Esophagus squamous epithelium (tissue), 5 donors: ENCODE measurements at regions not wholly inside any gene's neighbourhood (a gene's known extent, or its start where the extent isn't known, plus 50 kb on each side); places are given as distances from the start of the nearest gene placed in this dataset.

Source experiments
- DNase-seq: peaks from one replicate; lab custom pipeline; 2025; lab: John Stamatoyannopoulos, UW
- H3K27ac ChIP-seq, 4 donors: fragments of 200-600 bp; sonication (generic); one replicate each; pipeline ENCODE4 v1.5.1; 2016 to 2019; ENCODE audit warnings: mild to moderate bottlenecking in 1 of 4
- H3K27me3 ChIP-seq, 4 donors: fragments of 200-600 bp; sonication (generic); 1 replicate in 3 of 4; 2 replicates in 1 of 4; pipeline versions ENCODE4 v1.5.1 to v1.6.0; 2017 to 2021; ENCODE audit warnings: antibody characterized with exemption in 1 of 4
- H3K36me3 ChIP-seq, 3 donors: fragments of 200-600 bp; sonication (generic); one replicate each; pipeline ENCODE4 v1.5.1; 2016 to 2019
- H3K4me1 ChIP-seq, 3 donors: fragments of 200-600 bp; sonication (generic); one replicate each; pipeline ENCODE4 v1.5.1; 2017 to 2019
- H3K4me3 ChIP-seq, 4 donors: fragments of 200-600 bp; sonication (generic); 1 replicate in 3 of 4; 2 replicates in 1 of 4; pipeline ENCODE4 v1.5.1; 2016 to 2019; ENCODE audit warnings: mild to moderate bottlenecking in 2 of 4, moderate library complexity in 1 of 4
- H3K9me3 ChIP-seq, 3 donors: fragments of 200-600 bp; sonication (generic); one replicate each; pipeline ENCODE4 v1.5.1; 2016 to 2019
- POLR2A ChIP-seq, 4 donors: fragments of 450-650 bp; IDR thresholded peaks; one replicate each; pipeline ENCODE4 v1.6.1; 2017; ENCODE audit warnings: antibody characterized with exemption in 4 of 4, mild to moderate bottlenecking in 4 of 4, moderate library complexity in 3 of 4
- WGBS, 2 donors: methylation state at CpG; one replicate each; pipeline ENCODE4 v1.1.5; 2018; 5-methylcytosine and 5-hydroxymethylcytosine counted together
- intact Hi-C: fragments of 100-400 bp; cut with DNase I; formaldehyde crosslinking; loops from one replicate; pipeline ENCODE4 v1.15.0; 2022
- TF ChIP-seq, protein P1 (sequence below), 6 experiments: fragments of 450-650 bp in 4 of 6; fragments of 200-600 bp in 2 of 6; sonication (generic) in 2 of 6; IDR thresholded peaks; one replicate each; pipeline ENCODE4 v1.5.1; 2016 to 2019; ENCODE audit warnings: antibody characterized with exemption in 6 of 6, mild to moderate bottlenecking in 4 of 6, moderate library complexity in 4 of 6
- donor health status: DM: yes; HTN: yes; CAD: no.

DNA sequence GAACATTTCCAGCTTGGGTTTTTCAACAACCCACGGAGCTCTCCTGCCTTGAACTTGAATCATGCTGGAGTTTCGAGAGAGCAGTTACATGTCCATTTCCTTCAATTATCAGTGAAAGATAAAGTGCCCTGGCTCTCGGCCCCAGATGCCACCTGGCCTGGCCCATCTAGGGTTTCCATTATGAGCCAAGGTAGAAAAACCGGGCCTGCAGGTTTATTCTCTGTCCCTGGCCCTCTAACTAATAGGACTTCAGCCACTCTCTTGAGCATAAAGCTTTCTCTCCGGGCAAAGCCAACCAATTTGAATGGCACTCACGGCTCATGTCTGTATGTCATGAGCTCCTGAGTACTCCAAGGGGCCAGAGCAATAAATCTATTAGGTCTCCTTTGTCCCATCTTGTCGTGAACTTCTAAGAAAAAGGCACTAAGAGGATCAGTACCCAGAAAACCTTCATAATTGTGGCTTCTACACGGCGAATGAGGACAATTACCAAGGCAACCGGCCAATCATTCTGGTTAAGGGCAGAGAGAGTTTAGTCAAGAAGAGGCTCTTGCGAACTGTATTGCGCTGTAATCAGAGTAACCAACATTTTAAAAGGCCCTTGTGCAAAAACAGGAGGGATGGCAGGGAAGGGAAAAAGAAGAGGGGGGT lies 392.3 kb downstream of the MED13L start:
- H3K27me3 ChIP-seq, result peaks cover 0 to 3% (median 0%) of the 10 kb centered on the region in 4 donors
- intact Hi-C loops, result no loop called here
- whole genome bisulfite sequencing, 2 donors, result 63 to 64% methylated on average over 11 to 12 of the region's 12 CpGs

DNA sequence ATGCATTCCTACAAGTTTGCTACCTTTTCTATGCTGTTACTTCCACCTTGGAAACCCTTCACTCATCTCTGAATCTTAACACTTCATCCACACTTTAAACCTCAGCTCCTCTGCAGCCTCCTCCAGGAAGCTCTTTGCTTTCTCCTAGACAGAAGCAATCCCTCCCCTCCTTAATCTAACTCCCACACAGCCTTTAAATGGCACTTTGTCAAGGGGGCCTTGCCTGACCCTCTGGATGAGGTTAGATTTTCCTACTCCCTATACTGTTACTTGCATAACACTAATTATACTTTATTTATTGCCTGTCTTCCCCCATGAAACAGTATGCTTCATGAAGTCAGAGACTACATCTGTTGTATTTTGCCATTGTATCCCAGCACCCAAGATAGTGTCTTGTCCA lies 394.6 kb downstream of the MED13L start:
- Histone ChIP-seq H3K4me3 (no peak overlapping the region), H3K36me3 (no peaks in the 10 kb centered on the region), H3K4me1 (no peaks in the 10 kb centered on the region), H3K27me3 (peaks cover 0 to 3% (median 0%) of the 10 kb centered on the region in 4 donors), H3K27ac (no peak overlapping the region), H3K9me3 (no peaks in the 10 kb centered on the region)
- DNase-seq, result no peak
- TF ChIP-seq, protein P1, sequence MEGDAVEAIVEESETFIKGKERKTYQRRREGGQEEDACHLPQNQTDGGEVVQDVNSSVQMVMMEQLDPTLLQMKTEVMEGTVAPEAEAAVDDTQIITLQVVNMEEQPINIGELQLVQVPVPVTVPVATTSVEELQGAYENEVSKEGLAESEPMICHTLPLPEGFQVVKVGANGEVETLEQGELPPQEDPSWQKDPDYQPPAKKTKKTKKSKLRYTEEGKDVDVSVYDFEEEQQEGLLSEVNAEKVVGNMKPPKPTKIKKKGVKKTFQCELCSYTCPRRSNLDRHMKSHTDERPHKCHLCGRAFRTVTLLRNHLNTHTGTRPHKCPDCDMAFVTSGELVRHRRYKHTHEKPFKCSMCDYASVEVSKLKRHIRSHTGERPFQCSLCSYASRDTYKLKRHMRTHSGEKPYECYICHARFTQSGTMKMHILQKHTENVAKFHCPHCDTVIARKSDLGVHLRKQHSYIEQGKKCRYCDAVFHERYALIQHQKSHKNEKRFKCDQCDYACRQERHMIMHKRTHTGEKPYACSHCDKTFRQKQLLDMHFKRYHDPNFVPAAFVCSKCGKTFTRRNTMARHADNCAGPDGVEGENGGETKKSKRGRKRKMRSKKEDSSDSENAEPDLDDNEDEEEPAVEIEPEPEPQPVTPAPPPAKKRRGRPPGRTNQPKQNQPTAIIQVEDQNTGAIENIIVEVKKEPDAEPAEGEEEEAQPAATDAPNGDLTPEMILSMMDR (IDR thresholded peaks at IDR 0.05), result no peak
- TF ChIP-seq POLR2A (IDR thresholded peaks at IDR 0.05), result no peak
- intact Hi-C loops, result no loop called here

More for the DNA sequence above, 392.3 kb downstream of the MED13L start:
- no peaks in the 10 kb centered on the region for H3K36me3 ChIP-seq
- no peaks in the 10 kb centered on the region for H3K9me3 ChIP-seq
- no peak overlapping the region for H3K27ac ChIP-seq
- no peak for TF ChIP-seq POLR2A (IDR thresholded peaks at IDR 0.05)
- no peak for DNase-seq
- H3K4me3 ChIP-seq, result no peak overlapping the region
- H3K4me1 ChIP-seq, result no peaks in the 10 kb centered on the region

DNA sequence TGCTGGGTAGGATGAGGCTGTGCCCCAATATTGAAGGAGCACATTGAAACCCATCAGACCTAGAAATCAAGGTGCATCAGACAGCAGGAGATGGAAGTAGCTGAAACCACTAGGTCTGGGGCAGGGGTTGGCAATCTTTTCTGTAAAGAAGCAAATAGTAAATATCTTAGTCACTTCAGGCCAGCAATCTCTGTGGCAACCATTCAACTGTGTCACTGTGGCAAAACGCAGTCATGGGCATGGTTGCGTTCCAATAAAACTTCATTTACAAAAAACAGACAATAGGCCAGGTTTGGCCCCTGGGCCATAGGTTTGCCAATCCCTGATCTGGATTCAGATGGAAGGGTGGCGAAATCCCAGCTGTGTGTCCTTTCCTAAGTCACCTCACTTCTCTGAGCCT lies 397.3 kb downstream of the MED13L start:
- intact Hi-C loops, result no loop called here
- no peak overlapping the region for H3K4me3 ChIP-seq
- TF ChIP-seq, protein P1 (IDR thresholded peaks at IDR 0.05), result no peak
- no peak for TF ChIP-seq POLR2A (IDR thresholded peaks at IDR 0.05)
- no peaks in the 10 kb centered on the region for H3K4me1 ChIP-seq
- no peak for DNase-seq
- no peak overlapping the region for H3K27ac ChIP-seq
- no peaks in the 10 kb centered on the region for H3K36me3 ChIP-seq
- peaks cover 0 to 5% (median 0%) of the 10 kb centered on the region in 3 donors for H3K9me3 ChIP-seq
- H3K27me3 ChIP-seq, result no peaks in the 10 kb centered on the region
- 81 to 94% methylated on average over 3 of the region's 3 CpGs for WGBS, 2 donors

DNA sequence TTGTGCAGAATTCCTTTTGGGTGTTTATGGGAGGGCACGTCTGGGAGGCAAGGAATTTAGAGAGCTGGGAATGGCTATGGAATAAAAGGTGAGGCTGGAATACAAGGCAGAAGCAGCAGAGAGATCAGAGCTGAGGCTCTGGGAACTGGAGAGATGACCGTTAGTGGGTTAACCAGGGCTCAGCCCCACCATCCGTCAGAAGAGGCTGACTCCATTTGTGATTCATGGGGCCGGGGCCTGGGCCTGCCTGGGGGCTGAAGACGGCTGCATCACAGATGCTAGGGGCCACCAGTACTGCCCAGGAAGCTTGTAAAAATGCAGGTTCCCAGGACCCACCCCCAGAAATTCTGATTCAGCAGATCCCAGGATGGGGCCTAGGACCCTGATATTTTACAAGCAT lies 398.1 kb downstream of the MED13L start:
- 62 to 73% methylated on average over 4 to 5 of the region's 5 CpGs for WGBS, 2 donors
- Histone ChIP-seq H3K27ac (no peak overlapping the region), H3K9me3 (peaks cover 0 to 5% (median 0%) of the 10 kb centered on the region in 3 donors)

DNA sequence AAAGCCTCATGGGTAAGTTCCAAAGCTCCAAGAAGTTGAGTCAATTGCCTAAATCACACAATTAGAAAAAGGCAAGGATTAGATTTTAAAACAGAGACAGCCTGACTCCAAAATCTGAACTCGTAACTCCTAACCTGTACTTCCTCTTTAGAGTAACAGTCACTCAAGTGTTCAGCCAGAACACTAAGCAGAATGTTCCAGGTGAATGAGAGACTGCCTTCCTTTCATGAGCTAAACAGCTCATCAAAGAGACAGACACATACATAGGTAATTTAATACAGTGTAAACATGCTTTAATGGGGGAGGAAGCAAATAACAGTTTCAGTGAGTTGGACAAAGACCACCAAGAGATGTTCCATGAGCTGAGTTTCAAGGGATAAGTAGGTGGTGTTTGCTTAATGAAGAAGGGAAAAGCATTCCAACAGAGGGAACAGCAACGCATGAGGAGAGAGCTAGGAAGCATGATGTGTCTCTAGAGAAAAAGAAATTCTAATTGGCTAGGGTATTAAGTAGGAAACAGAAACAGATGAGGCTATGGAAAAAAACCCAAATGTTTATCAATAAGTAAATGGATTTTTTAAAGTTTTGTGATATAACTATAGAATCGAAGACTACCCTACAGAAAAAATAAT lies 403.9 kb downstream of the MED13L start:
- Histone ChIP-seq H3K4me3 (peak overlapping the region in 2 of 4 donors; percentile 8 to 26), H3K36me3 (no peaks in the 10 kb centered on the region), H3K9me3 (peaks cover 0 to 5% (median 0%) of the 10 kb centered on the region in 3 donors), H3K27me3 (no peaks in the 10 kb centered on the region), H3K4me1 (peaks cover 8 to 45% (median 11%) of the 10 kb centered on the region in 3 donors), H3K27ac (peak overlapping the region; percentile 50 to 87 (median 70))
- DNase-seq, result no peak
- intact Hi-C loops, result no loop called here
- WGBS, 2 donors, result 70 to 72% methylated on average over 3 of the region's 3 CpGs
- TF ChIP-seq, protein P1 (IDR thresholded peaks at IDR 0.05), result no peak
- no peak for TF ChIP-seq POLR2A (IDR thresholded peaks at IDR 0.05)

More for the DNA sequence above, 398.1 kb downstream of the MED13L start:
- no peak overlapping the region for H3K4me3 ChIP-seq
- no peaks in the 10 kb centered on the region for H3K4me1 ChIP-seq
- TF ChIP-seq, protein P1 (IDR thresholded peaks at IDR 0.05), result no peak
- no peak for TF ChIP-seq POLR2A (IDR thresholded peaks at IDR 0.05)
- no peak for DNase-seq
- intact Hi-C loops, result no loop called here
- no peaks in the 10 kb centered on the region for H3K27me3 ChIP-seq
- no peaks in the 10 kb centered on the region for H3K36me3 ChIP-seq
